GM18499 (cell line): ENCODE measurements at regions not wholly inside any gene's neighbourhood (a gene's known extent, or its start where the extent isn't known, plus 50 kb on each side); places are given as distances from the start of the nearest gene placed in this dataset.

Experiments used
- ATAC-seq: cut with Tn5 transposase; IDR thresholded peaks from one replicate; pipeline ENCODE4 v1.9.1; 2021; ENCODE audit warnings: moderate number of reproducible peaks; ENCODE audit not compliant: insufficient read depth, unreplicated experiment

- ATAC-seq = no peak
These were observed 381.2 kb downstream of the C6orf118 start for GRCh38 chr6:164928057-164928727.

GRCh38 chr6:164927288-164928056, 381.9 kb downstream of the C6orf118 start:
- peak; percentile 75 for ATAC-seq

GRCh38 chr6:164926686-164927085, 382.7 kb downstream of the C6orf118 start:
- ATAC-seq = no peak

- no peak for ATAC-seq
These were observed 383.5 kb downstream of the C6orf118 start for GRCh38 chr6:164925681-164926530.

GRCh38 chr6:164924674-164925073, 384.7 kb downstream of the C6orf118 start:
- no peak for ATAC-seq

DNA sequence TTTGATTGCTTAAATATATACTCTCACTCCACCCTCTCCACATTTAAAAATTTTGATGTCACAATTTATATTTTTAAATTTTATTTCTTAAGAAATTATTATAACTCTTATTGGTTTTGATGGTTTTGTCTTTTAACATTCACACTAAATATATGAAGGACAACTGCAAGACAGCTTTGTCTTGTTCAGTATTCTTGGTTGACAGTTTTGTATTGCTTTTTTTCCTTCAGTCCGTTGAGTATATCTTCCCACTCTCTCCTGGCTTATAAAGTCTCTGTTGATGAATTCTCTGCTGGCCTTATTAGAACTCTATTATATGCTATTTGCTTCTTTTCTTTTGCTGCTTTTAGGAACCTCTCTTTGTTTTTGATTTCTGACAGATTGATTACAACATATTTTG, 392.2 kb downstream of the C6orf118 start:
- no peak for ATAC-seq

DNA sequence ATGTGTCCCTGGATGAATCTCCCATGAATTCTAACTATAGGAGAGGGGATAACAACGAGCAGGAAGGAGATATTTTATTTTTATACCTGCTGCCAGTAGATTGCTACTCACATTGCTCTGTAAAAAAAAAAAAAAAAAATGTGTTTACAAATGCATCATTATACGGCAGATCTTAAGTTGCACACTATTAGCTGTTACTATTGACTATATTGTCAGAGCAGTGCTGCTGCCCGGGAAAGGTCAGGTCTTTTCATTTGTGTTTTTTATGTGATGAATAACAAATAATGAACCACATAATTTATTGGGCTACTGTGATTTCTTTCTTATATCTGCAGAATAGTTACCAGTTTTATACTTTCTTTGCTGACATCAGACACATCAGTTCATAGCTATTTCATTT, 393.3 kb downstream of the C6orf118 start:
- no peak for ATAC-seq

DNA sequence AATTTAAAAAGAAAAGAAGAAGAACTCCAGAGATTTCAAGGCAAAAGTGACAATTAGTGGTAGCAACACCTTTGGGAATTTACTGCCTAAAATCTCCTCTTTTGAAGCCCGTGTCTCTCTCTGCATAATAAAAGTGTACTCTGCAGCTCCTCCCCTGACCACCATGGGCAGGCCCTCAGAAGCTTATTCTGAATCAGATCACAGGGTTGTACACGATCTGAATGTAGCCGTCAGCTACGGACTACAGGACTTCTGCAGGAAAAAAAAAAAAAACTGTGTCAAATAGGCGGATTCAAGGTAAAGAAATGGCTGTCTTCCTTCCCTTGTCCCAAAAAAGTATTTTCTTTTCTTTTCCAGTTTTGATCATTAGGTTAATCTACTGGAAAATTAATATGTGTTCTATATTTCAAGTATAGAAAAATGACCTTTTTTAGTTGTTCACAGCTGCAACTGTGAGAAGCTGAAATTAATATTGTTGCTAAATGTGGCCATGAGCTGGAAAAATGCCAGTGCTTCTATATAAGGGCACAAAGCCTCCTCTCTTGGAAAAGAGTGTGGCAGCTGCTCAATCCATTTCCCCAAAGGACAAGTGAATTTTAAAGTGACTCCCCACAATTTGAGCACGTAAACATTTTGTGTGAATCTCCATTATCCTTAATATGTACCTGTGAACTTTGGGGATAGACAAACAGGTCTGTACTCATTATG, 397.4 kb downstream of the C6orf118 start:
- no peak for ATAC-seq

- no peak for ATAC-seq
These were observed 398.3 kb downstream of the C6orf118 start for GRCh38 chr6:164911151-164911550.

DNA sequence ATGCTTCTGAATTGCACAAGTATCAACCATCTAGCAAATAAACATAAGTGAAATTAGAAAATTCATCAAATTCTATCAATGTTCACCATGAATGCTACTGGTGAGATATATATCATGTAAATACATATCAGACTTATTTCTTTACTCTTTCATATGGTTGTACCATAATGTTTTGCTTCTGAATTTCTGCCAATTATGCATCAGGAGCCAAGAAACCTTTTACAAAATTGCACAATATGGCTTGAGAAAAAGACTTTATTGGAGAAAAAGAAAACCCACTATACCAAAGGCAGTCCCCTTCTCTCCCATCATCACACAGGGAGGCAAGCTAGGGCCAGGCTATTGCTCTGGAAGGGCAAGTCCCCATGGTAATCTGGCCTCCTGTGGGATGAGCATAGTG, 402.6 kb downstream of the C6orf118 start:
- no peak for ATAC-seq

GRCh38 chr6:164905311-164905710, 404.1 kb downstream of the C6orf118 start:
- ATAC-seq = no peak

GRCh38 chr6:164898412-164898811, 411.0 kb downstream of the C6orf118 start:
- no peak for ATAC-seq

- no peak for ATAC-seq
These were observed 411.7 kb downstream of the C6orf118 start for GRCh38 chr6:164897523-164898235.

GRCh38 chr6:164889980-164890379, 419.4 kb downstream of the C6orf118 start:
- ATAC-seq = no peak

DNA sequence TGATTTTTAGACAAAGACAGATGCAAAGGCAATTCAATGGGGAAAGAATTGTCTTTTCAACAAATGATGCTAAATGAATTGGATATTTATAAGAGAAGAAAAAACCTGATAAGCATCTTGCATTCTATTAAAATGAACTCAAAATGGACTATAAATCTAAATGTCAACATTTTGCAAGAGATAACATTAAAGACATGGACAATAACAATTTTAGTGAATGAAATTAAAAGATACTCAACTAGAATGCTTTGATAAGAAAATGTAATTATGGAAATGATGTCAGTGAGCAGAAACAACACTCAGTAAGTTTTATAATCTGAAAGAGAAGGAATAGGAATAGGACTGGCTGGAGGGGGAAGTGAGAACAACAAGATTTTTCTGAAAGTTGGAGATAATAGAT, 421.7 kb downstream of the C6orf118 start:
- ATAC-seq = no peak

GRCh38 chr6:164882236-164882635, 427.2 kb downstream of the C6orf118 start:
- no peak for ATAC-seq

DNA sequence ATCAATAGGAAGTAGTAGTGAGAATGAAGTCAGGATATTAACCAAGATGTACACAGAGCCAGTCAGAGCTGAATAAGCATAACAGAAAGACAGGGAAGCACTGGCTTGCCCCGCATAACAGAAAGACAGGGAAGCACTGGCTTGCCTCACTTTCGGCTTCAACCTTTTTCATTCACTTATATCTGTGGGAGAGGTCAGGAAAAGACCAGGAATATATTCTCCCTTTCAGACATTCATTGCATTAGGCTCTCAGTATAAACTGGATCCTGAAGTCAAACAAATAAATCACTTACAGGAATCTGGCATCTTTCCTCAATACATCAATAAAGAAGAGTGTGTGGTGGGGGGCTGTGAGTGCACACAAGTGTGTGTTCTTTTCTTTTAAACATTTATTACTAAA, 437.6 kb downstream of the C6orf118 start:
- no peak for ATAC-seq

DNA sequence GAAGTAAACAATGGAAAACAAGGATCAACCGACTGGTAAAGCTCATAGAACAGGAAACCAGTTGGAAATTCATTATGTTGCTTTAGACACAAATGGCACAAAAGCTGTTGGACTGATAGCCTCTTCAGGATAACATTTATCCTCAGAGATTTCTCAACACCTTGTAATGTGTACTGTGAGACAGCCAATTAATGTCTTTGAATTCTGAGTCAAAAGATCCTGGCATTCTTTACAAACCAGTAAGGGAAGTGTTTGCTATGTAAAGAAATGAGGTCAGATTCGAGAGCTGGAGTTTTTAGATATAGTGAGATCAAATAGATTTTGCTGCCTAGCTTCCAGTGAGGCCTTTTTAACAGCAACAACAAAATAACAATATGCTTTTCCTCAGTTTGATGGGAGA, 439.2 kb downstream of the C6orf118 start:
- ATAC-seq = no peak

GRCh38 chr6:164861967-164862366, 447.4 kb downstream of the C6orf118 start:
- no peak for ATAC-seq

- no peak for ATAC-seq
These were observed 449.6 kb downstream of the C6orf118 start for GRCh38 chr6:164859816-164860215.
